Naive thymus-derived CD4-positive, alpha-beta T cell (primary cell): ENCODE measurements at regions not wholly inside any gene's neighbourhood (a gene's known extent, or its start where the extent isn't known, plus 50 kb on each side); places are given as distances from the start of the nearest gene placed in this dataset.
A peak's percentile ranks its signal among the peaks of the same experiment; 100 is the strongest.

ENCODE experiments used
- ATAC-seq: fragments of 150-1000 bp; cut with Tn5 transposase; 2 replicates; pipeline ENCODE4 v1.10.0; 2021; ENCODE audit warnings: mild to moderate bottlenecking, moderate library complexity
- CTCF ChIA-PET: fragments of 350-600 bp; sonication (Branson Sonifier 250); formaldehyde crosslinking; loops from one replicate; lab custom pipeline; 2021; ENCODE audit warnings: antibody characterized with exemption; lab: Charles Lee
- POLR2A ChIA-PET: fragments of 350-600 bp; sonication (Branson Sonifier 250); formaldehyde crosslinking; loops from one replicate; lab custom pipeline; 2021; ENCODE audit warnings: antibody characterized with exemption, inconsistent platforms; lab: Charles Lee
- DNase-seq, 9 donors: peaks; one replicate each; pipeline versions ENCODE4 v3.0.0 to v3.0.0-alpha.2; 2020 to 2022; ENCODE audit warnings: mixed read lengths in 1 of 9
- H3K27ac ChIP-seq: one replicate; pipeline ENCODE4 v1.7.0; 2013; ENCODE audit warnings: mild to moderate bottlenecking, low read depth, low read length, moderate library complexity
- H3K27me3 ChIP-seq, 2 donors: one replicate each; pipeline ENCODE4 v1.7.0; 2013; ENCODE audit warnings: low read length in 2 of 2, mild to moderate bottlenecking in 2 of 2, moderate library complexity in 2 of 2; ENCODE audit not compliant: control insufficient read depth in 2 of 2, insufficient read depth in 2 of 2
- H3K36me3 ChIP-seq, 3 experiments: 1 replicate in 2 of 3; 2 replicates in 1 of 3; pipeline ENCODE4 v1.7.0; 2013; ENCODE audit warnings: low read length in 3 of 3, mild to moderate bottlenecking in 3 of 3, moderate library complexity in 1 of 3; ENCODE audit not compliant: insufficient read depth in 3 of 3, control insufficient read depth in 2 of 3
- H3K4me1 ChIP-seq, 2 donors: one replicate each; pipeline ENCODE4 v1.7.0; 2013; ENCODE audit warnings: low read length in 2 of 2, mild to moderate bottlenecking in 2 of 2, moderate library complexity in 1 of 2; ENCODE audit not compliant: control insufficient read depth in 2 of 2, insufficient read depth in 2 of 2
- H3K4me3 ChIP-seq: 2 replicates; pipeline ENCODE4 v1.7.0; 2013; ENCODE audit warnings: mild to moderate bottlenecking, low read length
- H3K9me3 ChIP-seq, 3 experiments: 1 replicate in 2 of 3; 2 replicates in 1 of 3; pipeline ENCODE4 v1.7.0; 2013; ENCODE audit warnings: low read length in 3 of 3; ENCODE audit not compliant: control insufficient read depth in 2 of 3
- H3K27ac Mint-ChIP-seq, 9 donors: one replicate each; pipeline ENCODE4 v1.8.0; 2020 to 2022; ENCODE audit warnings: mixed read lengths in 9 of 9, mild to moderate bottlenecking in 8 of 9, moderate library complexity in 5 of 9, inconsistent platforms in 2 of 9
- H3K27me3 Mint-ChIP-seq, 5 donors: one replicate each; pipeline ENCODE4 v1.8.0; 2021 to 2022; ENCODE audit warnings: mixed read lengths in 5 of 5, mild to moderate bottlenecking in 1 of 5
- H3K36me3 Mint-ChIP-seq, 5 donors: one replicate each; pipeline ENCODE4 v1.8.0; 2020 to 2022; ENCODE audit warnings: mixed read lengths in 5 of 5, mild to moderate bottlenecking in 3 of 5, inconsistent platforms in 1 of 5
- H3K4me1 Mint-ChIP-seq, 7 donors: one replicate each; pipeline ENCODE4 v1.8.0; 2020 to 2022; ENCODE audit warnings: mixed read lengths in 7 of 7, mild to moderate bottlenecking in 3 of 7, inconsistent platforms in 1 of 7
- H3K4me3 Mint-ChIP-seq, 10 donors: one replicate each; pipeline ENCODE4 v1.8.0; 2020 to 2022; ENCODE audit warnings: mild to moderate bottlenecking in 10 of 10, mixed read lengths in 10 of 10, moderate library complexity in 6 of 10, inconsistent platforms in 2 of 10
- H3K9me3 Mint-ChIP-seq, 11 donors: one replicate each; pipeline ENCODE4 v1.8.0; 2020 to 2022; ENCODE audit warnings: mixed read lengths in 11 of 11, mild to moderate bottlenecking in 4 of 11, inconsistent platforms in 1 of 11, moderate library complexity in 1 of 11
- intact Hi-C, 2 donors: fragments of 100-400 bp; cut with micrococcal nuclease; formaldehyde crosslinking; loops; one replicate each; pipeline ENCODE4 v1.15.1; 2023

DNA sequence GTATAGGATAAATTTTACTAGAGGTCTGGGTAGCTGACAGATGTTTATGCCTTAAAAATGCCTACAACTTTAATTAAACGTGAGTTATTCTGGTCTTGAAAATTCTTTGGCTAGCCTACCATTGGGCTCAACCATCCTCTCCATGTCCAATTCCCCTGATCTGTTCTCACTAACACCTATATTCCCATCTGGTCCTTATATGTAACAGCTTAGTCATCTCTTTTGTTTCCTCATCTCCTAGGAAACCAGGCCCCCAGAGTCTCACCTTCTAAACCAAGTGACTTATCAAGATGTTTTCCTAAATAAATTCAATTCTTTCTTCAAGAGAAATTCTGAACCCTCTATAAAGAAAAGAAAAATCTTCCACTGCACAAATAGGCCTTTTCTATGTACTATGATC lies 148.5 kb downstream of the TTC32 start:
- H3K27me3 Mint-ChIP-seq: peaks cover 0 to 31% (median 23%) of the 10 kb centered on the region in 5 donors
- intact Hi-C loops: no loop called here
- Histone ChIP-seq H3K27ac (no peak overlapping the region), H3K9me3 (no peaks in the 10 kb centered on the region), H3K4me3 (no peak overlapping the region), H3K36me3 (no peaks in the 10 kb centered on the region), H3K27me3 (no peaks in the 10 kb centered on the region), H3K4me1 (no peaks in the 10 kb centered on the region)
- CTCF ChIA-PET: no interaction called here
- DNase-seq: no peak
- ATAC-seq: no peak
- POLR2A ChIA-PET: no interaction called here
- no peaks in the 10 kb centered on the region for H3K36me3 Mint-ChIP-seq
- H3K27ac Mint-ChIP-seq: no peak overlapping the region
- H3K9me3 Mint-ChIP-seq: no peaks in the 10 kb centered on the region
- no peaks in the 10 kb centered on the region for H3K4me1 Mint-ChIP-seq
- no peak overlapping the region for H3K4me3 Mint-ChIP-seq

DNA sequence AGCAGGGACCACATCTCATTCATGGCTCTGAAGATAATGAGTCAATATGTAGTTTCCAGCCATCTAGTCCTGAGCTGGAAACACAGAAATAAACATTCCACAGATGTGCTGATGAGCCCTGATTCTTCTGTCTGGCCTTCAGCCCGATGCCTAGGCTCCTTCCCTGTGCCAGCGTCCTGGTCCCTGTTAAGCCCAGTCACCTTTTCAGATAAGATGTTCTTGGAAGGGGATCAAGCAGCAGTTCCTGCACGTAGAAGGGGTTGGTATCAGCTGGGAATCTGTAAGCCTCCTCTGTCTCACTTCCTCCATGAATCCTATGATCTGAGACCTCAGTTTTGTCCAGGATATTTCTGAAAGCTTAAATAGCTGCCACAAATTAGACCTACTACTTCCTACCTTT lies 149.3 kb downstream of the TTC32 start:
- ATAC-seq (no peak), DNase-seq (no peak)
- no peaks in the 10 kb centered on the region for H3K27me3 ChIP-seq
- peaks cover 0 to 30% (median 24%) of the 10 kb centered on the region in 5 donors for H3K27me3 Mint-ChIP-seq
- no peaks in the 10 kb centered on the region for H3K9me3 ChIP-seq
- no peak overlapping the region for H3K4me3 Mint-ChIP-seq
- H3K27ac Mint-ChIP-seq: no peak overlapping the region
- intact Hi-C loops: no loop called here
- no peak overlapping the region for H3K4me3 ChIP-seq
- no peaks in the 10 kb centered on the region for H3K4me1 ChIP-seq
- ChIA-PET CTCF (no interaction called here), POLR2A (interaction anchor here (0.6 kb wide), 1 partner anchor 103 kb away, joined by 3 read pairs; no protein-coding TSS in a partner anchor)
- no peaks in the 10 kb centered on the region for H3K9me3 Mint-ChIP-seq
- no peaks in the 10 kb centered on the region for H3K36me3 ChIP-seq
- no peaks in the 10 kb centered on the region for H3K36me3 Mint-ChIP-seq
- H3K27ac ChIP-seq: no peak overlapping the region
- no peaks in the 10 kb centered on the region for H3K4me1 Mint-ChIP-seq

DNA sequence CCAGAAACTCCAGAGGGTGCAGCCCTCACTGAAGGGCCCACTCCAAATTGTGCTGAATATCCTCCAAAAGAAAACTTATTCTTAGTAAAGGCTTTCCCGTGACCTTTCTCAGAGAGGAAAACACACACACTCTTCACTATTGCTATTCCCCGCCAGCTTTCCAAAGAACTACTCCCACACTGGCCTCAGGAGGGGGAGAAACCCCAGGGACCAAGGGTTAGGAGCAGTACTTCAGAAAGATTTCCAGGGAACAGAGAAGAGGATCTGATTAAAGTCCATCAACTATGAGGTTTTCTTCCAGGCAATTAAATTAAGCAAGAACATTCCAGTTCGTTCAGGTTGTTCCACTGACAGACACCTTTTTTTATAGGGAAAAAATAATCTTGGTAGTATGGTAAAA lies 150.2 kb downstream of the TTC32 start:
- Histone ChIP-seq H3K36me3 (no peaks in the 10 kb centered on the region), H3K4me1 (no peaks in the 10 kb centered on the region), H3K27ac (no peak overlapping the region), H3K9me3 (no peaks in the 10 kb centered on the region), H3K27me3 (no peaks in the 10 kb centered on the region), H3K4me3 (no peak overlapping the region)
- Mint-ChIP-seq H3K4me1 (no peaks in the 10 kb centered on the region), H3K27me3 (peaks cover 0 to 24% (median 23%) of the 10 kb centered on the region in 5 donors), H3K4me3 (no peak overlapping the region), H3K36me3 (no peaks in the 10 kb centered on the region), H3K27ac (no peak overlapping the region), H3K9me3 (no peaks in the 10 kb centered on the region)
- ATAC-seq: no peak
- no peak for DNase-seq
- intact Hi-C loops: no loop called here
- ChIA-PET CTCF (no interaction called here), POLR2A (no interaction called here)

DNA sequence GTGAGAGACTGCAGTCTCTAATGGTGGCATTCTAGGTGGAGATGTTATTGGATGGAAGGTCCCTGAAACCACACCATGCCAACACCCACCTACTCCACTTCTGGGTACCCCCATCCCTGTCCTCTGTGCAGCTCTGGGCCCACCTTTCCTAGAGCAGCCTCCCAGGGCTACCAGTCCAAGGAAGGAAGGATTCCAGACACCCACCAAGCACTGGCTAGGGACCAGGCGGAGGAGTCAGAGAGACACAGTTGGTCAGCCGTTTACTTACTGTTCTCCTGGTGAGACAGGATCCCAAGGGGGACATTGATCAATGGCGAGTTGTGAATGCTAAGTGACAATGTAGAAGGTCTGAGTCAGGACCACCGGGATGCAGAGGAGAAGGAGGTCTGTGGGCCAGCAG lies 151.6 kb downstream of the TTC32 start:
- intact Hi-C loops: no loop called here
- H3K4me3 Mint-ChIP-seq: no peak overlapping the region
- no peaks in the 10 kb centered on the region for H3K36me3 Mint-ChIP-seq
- ChIA-PET CTCF (no interaction called here), POLR2A (no interaction called here)
- Histone ChIP-seq H3K9me3 (no peaks in the 10 kb centered on the region), H3K27me3 (no peaks in the 10 kb centered on the region), H3K36me3 (no peaks in the 10 kb centered on the region), H3K27ac (no peak overlapping the region), H3K4me1 (no peaks in the 10 kb centered on the region), H3K4me3 (no peak overlapping the region)
- peaks cover 0 to 1% (median 0%) of the 10 kb centered on the region in 7 donors for H3K4me1 Mint-ChIP-seq
- no peaks in the 10 kb centered on the region for H3K9me3 Mint-ChIP-seq
- no peak for DNase-seq
- H3K27me3 Mint-ChIP-seq: peaks cover 0 to 24% (median 23%) of the 10 kb centered on the region in 5 donors
- no peak overlapping the region for H3K27ac Mint-ChIP-seq
- no peak for ATAC-seq

DNA sequence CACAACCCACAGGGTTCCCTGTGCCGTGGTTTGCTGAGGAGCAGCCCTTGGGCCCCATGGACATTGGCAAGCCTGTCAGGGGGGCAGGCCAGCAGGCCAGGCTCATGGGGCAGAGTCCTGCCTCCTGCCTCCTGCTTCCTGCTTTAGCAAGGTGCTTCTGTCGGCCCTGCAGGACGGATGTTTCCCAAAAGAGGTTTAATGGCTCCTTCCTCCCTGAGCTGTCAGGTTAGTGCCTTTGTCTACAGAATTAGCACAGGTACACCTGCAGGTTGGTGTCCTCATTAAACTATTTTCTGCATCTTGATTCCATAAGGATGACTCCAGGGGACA lies 152.3 kb downstream of the TTC32 start:
- H3K4me1 Mint-ChIP-seq: peaks cover 0 to 2% (median 0%) of the 10 kb centered on the region in 7 donors
- no peak overlapping the region for H3K27ac Mint-ChIP-seq
- H3K27me3 Mint-ChIP-seq: peaks cover 0 to 24% (median 17%) of the 10 kb centered on the region in 5 donors
- Histone ChIP-seq H3K9me3 (no peaks in the 10 kb centered on the region), H3K27me3 (no peaks in the 10 kb centered on the region), H3K27ac (no peak overlapping the region), H3K4me1 (no peaks in the 10 kb centered on the region), H3K36me3 (no peaks in the 10 kb centered on the region), H3K4me3 (no peak overlapping the region)
- DNase-seq (no peak), ATAC-seq (no peak)
- H3K4me3 Mint-ChIP-seq: no peak overlapping the region
- ChIA-PET CTCF (no interaction called here), POLR2A (no interaction called here)
- H3K9me3 Mint-ChIP-seq: peaks cover 0 to 2% (median 0%) of the 10 kb centered on the region in 11 donors
- no peaks in the 10 kb centered on the region for H3K36me3 Mint-ChIP-seq
- intact Hi-C loops: no loop called here

DNA sequence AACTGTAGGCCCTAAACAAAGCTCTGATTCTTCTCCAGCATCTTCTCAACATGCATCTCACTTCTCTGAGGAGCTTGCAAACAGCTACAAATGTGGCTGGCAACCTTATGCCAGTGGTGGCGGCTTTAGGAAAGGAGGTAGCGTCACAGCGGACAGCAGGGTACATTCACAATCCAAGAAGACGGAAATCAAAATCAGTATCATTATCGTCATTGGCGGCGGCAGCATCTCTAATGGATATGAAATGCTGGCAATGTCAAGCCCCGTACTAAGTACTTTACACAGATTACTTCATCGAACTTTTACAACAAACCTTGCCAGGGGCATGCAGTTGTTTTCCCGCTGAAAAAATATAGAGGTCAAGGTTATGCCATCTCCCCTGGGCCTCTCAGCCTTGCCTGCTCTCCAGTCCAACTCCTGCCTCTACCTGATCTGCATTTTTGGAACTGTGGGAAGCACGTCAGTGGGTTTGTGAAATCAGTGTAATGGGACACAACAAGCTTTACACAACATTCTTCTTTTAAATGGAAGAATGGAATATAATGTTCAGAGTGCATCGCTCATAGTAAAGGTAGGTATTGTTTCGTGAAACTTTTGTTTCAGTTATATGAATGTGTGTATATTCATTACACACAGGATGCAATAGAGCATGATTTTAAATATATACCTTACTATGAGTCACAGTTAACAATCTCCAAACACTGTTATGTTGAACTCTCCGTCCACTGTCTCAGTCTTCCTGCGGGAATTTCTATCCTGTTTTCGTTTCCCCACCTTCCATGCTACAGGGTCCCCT lies 152.9 kb downstream of the TTC32 start:
- Histone ChIP-seq H3K27me3 (no peaks in the 10 kb centered on the region), H3K9me3 (no peaks in the 10 kb centered on the region), H3K27ac (no peak overlapping the region), H3K36me3 (no peaks in the 10 kb centered on the region), H3K4me1 (no peaks in the 10 kb centered on the region), H3K4me3 (no peak overlapping the region)
- no peak for DNase-seq
- ChIA-PET POLR2A (no interaction called here), CTCF (no interaction called here)
- peak overlapping the region in 1 of 9 donors; percentile 21 for H3K27ac Mint-ChIP-seq
- intact Hi-C loops: no loop called here
- no peak overlapping the region for H3K4me3 Mint-ChIP-seq
- ATAC-seq: no peak
- H3K4me1 Mint-ChIP-seq: peaks cover 0 to 2% (median 0%) of the 10 kb centered on the region in 7 donors
- H3K36me3 Mint-ChIP-seq: no peaks in the 10 kb centered on the region
- peaks cover 0 to 24% (median 16%) of the 10 kb centered on the region in 5 donors for H3K27me3 Mint-ChIP-seq
- peaks cover 0 to 2% (median 0%) of the 10 kb centered on the region in 11 donors for H3K9me3 Mint-ChIP-seq

DNA sequence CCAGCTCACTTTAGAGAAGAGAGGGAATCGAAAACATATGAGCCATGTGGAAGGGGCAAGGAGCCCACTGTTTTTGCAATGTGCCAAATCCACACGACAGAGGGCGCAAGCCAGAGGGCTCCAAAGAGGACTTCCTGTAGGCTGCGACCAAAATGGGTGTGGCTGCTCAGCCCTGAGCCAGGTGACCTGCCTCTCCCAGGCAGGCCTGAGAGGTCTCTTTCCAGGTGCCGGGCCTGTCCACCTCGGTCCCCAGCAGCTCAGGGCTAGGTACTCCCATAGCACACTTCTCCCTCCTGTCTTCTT lies 153.8 kb downstream of the TTC32 start:
- Histone ChIP-seq H3K36me3 (no peaks in the 10 kb centered on the region), H3K4me3 (no peak overlapping the region), H3K4me1 (no peaks in the 10 kb centered on the region), H3K27ac (no peak overlapping the region), H3K9me3 (no peaks in the 10 kb centered on the region), H3K27me3 (no peaks in the 10 kb centered on the region)
- Mint-ChIP-seq H3K4me1 (peaks cover 0 to 2% (median 0%) of the 10 kb centered on the region in 7 donors), H3K27me3 (peaks cover 0 to 16% (median 11%) of the 10 kb centered on the region in 5 donors), H3K36me3 (no peaks in the 10 kb centered on the region), H3K27ac (no peak overlapping the region), H3K9me3 (peaks cover 0 to 2% (median 0%) of the 10 kb centered on the region in 11 donors), H3K4me3 (no peak overlapping the region)
- ChIA-PET POLR2A (no interaction called here), CTCF (no interaction called here)
- DNase-seq (no peak), ATAC-seq (no peak)
- intact Hi-C loops: no loop called here
